NCI-H146 (cell line): ENCODE measurements at regions not wholly inside any gene's neighbourhood (a gene's known extent, or its start where the extent isn't known, plus 50 kb on each side); places are given as distances from the start of the nearest gene placed in this dataset.
A peak's percentile ranks its signal among the peaks of the same experiment; 100 is the strongest.

Experiments
- DNase-seq: peaks from one replicate; lab custom pipeline; 2025; lab: John Stamatoyannopoulos, UW

DNA sequence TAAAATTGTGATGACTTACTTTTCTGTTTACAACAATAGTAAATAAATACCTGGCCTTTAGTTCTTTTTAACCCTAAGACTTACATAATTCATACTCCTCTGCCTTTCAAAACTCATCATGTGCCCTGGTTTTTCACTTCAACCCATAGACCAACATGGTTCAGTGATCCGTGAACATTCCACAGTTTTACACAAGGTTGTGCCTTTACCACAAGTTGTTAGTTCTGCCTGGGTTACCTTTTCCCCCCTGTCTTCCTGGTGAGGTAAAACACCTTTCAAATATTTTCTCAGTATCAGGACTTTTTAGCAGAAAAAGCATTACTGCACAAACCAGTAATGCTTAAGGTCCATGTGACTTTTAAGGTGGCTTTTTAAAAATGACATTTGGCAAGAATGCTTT, 1466.4 kb downstream of the PLA2G4A start:
- no peak for DNase-seq

DNA sequence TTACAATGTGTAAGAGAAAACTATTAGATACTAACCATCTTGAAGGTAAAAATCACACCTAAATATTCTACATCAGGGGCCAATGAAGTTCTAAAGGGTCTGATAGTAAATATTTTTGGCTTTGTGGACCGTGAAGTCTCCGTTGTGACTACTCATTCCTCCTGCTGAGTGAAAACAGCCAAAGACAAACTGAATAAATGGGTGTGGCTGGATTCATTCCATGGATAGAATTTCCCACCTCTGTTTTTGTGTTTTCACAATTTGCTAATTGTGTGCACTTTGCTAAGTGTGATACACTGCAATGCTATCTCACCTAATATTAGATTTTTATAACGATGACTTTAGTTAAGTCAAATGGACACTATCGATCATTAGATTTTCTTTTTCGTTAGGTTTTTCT, 1474.0 kb downstream of the PLA2G4A start:
- no peak for DNase-seq

DNA sequence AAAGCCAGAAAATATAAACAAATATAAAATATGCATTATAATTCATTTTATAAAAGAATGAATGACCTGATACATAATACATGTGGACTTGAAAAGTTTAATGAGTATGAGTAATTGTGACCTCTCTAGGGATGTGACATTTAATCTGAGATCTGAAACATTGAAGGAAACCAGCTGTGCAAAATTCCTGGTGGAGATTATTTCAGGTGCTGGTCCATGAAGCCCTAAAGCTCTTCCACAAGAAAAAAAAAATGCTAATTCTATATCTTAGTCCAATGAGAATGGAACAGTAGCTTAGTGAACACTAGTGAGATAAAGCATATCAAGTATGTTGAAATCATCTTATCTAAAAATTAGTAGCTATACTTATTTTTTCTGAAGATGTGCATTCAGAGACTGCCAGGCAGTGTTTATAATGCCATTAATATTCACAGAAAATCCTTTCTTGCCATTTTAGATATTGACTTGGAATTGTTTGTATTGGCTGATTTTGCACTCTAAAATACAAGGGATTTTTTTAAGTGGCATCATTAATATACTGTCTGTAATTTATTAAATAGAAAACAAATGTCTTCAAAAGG, 1485.9 kb downstream of the PLA2G4A start:
- peak; percentile 48 for DNase-seq

DNA sequence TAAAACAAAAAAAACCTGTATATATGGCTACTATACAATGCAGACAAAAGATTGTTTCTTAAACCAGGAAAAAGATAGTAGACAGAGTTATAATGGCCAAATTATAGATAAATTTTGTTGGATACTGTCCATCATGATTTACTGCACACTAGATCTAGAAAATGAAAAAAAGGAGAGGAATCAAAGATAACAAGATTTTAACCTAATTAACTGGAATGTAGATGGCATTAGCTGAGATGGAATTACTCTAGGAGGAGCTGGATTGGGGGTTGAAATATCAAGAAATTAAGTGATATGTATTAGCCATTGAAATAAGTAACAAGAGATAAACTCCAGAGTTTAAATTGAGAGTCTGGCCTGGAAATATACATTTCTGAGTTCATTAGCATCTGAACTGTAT, 1489.1 kb downstream of the PLA2G4A start:
- DNase-seq: no peak

DNA sequence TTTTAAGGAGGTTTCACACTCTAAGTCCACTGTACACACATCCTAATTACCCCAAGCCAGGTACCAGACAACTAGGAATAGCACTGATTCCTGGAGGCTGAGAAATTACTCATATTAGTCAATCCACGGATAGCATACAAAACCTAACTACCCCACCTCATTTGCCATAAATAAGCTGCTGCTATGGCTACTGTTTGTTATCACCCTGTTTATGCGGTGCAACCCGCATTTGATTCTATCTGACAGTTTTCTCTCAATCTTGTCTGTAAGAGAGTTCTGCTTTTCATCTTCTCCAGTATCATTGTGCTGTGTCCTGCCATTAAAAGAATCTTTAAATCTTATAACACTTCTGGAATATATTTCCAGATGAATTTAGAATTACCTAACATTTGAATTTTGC, 1496.5 kb downstream of the PLA2G4A start:
- no peak for DNase-seq

DNA sequence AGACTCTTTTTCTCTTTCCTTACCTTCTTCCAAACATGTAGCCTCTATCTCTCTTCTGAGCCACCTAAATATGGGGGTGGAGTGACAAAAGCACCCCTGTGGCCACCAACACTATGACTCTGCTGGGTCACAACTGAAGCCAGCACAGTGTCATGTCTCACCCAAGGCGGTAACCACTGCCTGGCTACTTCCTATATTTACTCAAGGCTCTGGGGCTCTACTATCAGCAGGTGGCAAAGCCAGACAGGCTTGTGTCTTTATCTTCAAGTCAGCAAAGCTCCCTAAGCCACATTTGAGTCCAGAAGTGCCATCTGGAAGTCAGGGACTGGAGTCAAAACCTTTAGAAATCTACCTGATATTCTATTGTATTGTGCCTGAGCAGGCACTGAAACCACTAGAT, 1515.2 kb downstream of the PLA2G4A start:
- DNase-seq: peak; percentile 19

DNA sequence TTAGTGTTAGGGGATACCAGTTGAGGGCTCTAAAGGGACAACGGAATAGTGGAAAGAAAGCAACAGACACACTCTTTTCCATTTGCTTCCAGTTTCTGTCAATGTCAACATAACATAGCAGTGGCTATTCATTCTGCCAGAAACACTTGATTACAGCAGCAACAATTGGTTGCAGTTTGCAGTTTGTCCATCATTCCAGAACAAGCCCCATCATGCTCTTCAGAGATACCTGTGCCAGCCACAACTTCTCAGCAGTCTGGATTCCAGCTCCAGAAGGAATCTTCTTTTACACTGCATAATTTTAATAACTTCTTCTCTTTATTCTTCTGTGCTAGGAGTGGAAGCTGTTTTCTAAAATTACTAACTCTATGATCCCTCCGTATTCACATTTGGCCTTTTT, 1521.4 kb downstream of the PLA2G4A start:
- DNase-seq: no peak

DNA sequence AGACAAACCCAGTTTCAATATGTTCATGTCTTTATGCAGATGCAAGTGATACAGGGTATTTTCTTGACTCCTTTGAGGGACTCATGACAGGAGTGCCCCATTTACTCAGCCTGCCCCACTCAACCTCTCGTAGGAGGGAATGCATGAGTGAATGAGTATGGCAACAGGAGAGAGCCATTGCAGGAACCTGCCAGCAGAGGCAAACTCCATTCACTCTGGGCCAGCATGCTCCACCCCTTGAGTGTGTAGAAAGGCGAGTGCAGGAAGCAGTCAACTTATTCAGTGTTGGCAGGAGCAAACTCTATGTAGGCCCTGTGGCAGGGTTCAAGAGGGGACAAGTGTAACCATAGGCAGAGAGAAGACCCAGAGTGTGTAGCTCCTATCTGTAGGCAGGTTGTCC, 1526.3 kb downstream of the PLA2G4A start:
- no peak for DNase-seq

DNA sequence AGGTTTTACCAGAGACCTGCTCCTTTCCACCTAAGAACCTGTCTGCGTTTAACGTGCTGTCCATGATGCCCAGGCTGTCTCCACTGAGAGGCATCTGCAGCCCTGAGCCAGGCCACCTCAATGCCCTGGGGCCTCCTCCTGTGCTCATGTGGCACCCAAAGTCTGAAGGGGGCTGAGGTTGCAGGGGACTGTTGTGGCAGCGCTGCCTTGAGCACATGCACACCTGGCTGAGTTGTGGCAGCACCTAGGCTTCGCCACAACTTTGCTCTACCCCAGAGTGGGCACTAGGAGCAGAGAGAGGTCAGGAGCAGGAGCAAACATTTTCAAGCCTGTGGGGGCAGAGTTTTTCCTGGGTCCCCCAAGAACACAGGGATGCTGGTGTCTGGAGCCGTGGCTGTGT, 1527.1 kb downstream of the PLA2G4A start:
- no peak for DNase-seq

DNA sequence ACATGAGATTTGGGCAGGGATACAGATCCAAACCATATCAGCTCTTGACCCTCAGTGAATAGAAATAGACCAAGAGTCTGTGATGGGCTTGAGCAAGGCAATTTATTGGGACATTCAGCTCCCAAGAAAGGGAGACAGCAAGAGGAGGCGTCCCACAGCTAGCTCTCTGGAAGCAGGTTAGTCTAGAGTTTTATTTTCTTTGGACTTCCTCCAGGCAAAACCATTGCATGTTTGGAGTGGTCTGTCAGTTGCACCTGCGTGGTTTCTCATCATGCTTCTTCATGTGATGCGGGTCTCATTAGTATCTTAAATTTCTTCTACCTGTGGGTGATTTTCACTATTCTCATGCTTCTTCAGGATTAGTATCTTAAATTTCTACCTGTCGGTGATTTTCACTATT, 1530.6 kb downstream of the PLA2G4A start:
- no peak for DNase-seq

DNA sequence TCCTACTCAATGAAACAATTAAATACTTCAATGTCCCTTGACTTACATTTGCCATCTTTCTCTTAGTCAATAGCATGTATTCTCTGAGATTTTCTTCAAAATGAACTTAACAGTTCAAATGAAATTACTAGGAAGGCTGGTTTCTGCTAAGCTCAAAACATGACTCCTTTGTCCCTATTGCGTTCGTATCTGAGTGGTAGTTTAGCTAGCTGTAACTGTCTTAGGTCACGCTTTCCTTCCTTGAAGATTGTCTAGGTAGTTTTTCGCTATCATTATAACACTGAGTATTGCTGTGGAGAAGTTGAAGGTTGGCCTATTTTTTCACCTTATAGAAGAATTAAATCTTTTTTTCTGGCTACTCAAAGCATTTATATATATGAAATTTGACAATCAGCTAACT, 1535.2 kb downstream of the PLA2G4A start:
- DNase-seq: no peak

DNA sequence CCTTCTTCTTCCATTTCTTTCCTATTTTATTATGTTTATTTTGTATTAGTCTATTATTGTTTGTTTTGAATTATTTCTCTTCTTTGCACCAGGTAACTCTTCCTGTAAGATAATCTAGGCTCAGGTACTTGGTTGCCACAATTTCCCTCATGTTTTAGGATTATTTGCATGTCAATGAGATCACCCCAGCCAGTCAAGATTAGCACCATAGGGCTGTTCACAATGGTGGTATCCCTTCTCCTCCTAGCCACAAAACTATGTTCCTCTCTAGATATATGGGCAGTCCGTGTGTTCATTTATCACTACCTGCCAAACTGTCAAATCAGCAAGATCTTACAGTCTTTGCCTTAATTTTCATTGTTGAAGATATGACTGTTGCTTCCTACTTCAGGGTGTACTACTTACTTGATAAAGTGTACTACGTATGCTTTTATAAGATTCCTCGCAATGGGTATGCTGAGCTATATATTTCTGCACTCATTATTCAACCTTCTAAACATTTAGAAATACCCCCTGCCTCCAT, 1536.2 kb downstream of the PLA2G4A start:
- no peak for DNase-seq

DNA sequence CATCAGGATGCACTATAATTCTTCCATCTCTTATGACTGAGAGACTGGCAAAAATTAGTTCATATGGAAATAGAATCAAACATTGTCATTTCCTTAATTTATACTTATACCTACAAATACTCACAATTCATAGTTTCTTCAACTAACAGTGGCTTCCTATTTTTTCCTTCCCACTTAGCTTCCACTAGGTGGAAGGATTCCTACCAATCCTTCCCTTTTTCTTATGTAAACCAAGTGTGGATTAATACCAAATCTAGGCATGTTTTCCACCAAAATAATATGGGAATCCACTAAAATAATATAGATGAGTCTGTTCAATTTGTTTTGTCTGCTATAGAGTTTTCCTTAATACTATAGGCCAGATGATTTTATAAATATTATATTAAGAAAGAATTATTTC, 1537.1 kb downstream of the PLA2G4A start:
- no peak for DNase-seq

DNA sequence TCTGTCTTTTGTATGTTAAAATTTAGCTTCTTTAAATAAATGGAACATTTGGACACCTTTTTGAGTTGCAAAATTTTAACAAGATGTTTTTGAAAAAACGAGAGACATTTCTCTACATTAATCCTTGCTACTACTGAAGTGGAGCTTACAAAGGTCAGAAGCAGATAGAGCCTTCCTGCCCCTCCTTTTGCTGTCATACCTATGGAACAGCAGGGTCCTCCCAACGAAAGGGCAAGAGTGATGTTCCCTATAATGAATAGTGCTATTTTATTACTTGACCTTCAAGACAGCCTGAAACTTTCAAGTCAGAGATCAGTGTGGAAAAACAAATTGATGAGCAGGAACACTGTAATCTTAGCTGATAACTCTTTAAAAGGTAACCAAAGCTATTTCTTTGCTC, 1538.9 kb downstream of the PLA2G4A start:
- no peak for DNase-seq

DNA sequence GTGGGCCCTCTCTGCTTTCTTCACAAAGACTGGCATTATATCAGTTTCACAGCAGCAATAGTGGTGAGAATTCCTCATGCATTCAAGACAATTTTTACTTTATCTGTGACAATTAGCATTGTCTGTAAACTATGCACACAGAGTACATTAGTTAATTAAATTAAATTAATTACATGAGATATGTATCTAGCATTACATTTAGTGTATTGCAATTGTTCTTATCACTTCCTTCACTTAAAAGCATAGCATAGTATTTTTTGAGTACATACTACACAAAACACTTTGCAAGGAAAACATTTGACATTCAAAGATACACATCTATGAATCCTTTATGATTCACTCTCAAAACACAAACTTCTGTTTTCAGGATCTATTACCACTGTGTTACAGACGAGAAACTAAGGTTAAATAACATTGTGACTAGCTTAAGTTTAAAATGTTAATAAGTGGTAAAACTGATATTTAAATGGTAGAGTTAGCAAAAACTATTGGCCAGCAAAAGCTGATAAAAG, 1542.6 kb downstream of the PLA2G4A start:
- no peak for DNase-seq

DNA sequence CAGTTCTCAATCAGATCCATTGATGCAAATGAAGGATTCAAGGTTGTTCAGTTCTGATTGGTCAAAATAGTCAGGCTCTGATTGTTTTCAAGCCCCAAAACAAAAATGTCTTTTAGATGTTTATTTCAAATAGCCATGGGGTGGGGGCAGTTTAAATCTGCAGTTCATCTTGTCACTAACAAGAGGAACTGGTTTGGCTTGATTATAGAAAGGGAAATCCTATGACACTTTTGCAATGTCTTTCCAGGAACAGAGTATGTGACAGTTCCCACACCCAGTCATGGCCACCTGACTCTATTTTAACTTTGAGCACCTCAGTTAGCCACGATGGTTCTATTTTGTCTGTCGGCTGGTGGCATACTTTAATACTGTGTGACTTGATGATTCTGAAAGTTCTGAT, 1544.1 kb downstream of the PLA2G4A start:
- no peak for DNase-seq

DNA sequence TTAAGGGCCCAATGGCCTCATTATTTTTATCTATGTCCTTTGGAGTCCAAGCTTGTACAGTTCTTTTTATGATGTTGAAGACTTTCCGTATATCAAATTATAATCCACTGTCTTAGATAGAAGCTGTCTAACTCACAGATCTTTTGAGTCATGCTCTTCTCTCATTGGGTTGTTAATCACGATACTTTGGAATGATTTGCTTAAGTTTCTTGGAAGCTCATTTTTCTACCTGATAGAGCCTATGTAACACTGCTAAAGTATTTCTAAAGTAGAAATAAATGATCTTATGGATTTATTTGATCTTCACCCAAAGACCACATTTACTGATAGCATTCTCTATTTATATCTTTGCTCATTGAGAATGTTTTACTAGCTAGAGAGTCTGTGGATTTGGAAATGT, 1554.1 kb downstream of the PLA2G4A start:
- DNase-seq: no peak

DNA sequence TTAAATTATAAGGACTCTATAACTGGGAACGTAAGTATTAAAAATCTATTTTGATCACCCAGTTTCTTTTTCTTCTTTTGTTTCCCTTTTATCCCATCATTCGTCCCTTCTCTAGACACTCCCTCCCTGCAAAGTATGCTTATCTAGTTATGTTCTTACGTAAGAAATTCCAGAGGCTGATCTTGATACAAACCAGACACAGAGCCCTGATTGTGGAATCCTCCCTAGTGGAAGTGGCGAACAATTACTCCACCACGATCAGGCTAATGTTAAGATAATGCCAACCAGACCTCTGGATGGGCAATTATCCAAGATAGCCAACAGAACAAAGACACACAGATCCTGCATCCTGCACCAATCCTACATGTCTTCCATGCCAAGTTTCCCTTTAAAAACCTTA, 1557.4 kb downstream of the PLA2G4A start:
- DNase-seq: no peak

DNA sequence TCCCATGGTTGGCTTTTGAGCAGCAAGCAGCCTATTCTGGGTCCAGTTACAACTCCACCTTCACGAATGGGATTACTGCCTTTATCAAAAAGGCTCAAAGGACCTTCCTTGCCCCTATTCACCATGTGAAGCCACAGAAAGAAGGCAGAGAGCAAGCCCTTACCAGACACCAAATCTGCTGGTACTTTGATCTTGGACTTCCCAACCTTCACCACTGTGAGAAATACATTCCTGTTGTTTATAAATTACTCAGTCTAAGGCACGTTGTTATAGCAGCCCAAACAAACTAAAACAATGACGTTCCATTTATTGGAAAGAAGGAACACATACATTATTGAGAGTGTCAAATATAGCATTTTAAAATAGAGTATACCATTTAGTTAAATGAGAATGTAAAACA, 1557.9 kb downstream of the PLA2G4A start:
- DNase-seq: no peak

DNA sequence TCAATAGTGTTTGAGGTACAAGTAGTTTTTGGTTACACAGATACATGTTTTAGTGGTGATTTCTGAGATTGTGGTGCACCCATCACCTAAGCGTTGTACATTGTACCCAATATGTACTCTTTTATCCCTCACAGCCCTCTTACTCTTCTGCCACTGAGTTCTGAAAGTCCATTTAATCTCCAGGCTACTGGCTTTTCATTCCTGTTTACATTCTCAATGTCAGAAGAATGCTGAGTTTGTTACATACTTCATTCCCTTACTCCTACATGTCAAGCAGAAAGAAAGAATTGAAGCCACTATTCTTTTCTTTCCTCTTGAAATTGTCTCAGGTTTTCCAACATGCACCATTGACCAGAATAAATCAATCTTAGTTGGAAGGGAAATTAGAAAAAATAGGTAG, 1565.9 kb downstream of the PLA2G4A start:
- no peak for DNase-seq

DNA sequence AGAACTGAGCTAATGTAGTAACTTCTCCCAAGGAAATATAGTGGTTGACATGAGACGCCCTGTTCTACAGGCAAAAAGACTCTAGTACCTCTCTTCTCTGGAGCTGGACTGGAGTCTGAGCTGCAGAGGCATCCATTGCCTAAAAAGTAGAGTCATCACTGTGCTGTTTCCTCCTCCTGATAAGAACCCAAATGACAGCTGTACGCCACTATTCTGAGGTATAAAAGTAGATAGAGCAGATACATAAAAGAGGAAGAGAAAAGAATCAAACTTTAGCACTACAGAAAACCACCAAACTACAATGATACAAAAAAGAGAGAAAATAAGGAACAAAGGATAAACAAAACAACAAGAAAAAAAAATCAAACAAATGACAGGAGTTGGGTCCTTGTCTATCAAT, 1568.8 kb downstream of the PLA2G4A start:
- no peak for DNase-seq

DNA sequence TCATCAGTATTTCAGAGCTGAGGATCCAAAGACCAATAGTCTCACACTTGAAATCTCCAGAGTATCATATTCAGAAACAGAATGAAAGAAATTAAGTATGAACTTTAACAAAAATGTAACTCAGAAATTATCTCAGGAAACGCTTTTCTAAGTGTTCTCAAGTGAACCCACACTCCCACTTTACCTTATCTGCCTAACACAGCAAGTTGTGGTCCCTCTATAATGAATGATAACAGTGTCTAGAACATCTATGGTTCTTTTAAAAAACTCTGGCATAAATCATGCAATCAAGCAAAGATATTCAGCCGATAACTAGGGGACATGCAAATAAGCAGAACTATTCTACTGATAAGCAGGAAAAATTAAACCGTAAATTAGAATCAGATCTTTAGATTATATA, 1574.2 kb downstream of the PLA2G4A start:
- no peak for DNase-seq

DNA sequence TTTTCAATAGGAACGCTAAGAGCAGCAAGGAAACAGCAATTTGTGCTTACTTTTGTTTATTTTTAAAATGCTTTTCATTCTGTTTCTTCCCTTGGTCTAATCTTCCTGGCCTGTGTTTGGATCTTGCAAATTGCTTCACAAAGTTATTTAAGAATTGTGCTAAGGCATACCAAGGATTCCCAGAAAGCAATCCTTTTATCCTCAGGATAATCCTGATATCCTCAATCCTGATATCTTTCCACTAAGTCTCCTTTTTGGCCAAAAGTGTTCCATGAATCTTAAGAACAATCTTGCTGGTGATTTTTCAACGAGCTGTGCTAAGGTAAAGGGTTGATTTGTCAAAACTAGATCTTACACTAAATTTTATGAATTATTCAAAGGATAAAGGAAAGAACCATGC, 1577.9 kb downstream of the PLA2G4A start:
- no peak for DNase-seq

DNA sequence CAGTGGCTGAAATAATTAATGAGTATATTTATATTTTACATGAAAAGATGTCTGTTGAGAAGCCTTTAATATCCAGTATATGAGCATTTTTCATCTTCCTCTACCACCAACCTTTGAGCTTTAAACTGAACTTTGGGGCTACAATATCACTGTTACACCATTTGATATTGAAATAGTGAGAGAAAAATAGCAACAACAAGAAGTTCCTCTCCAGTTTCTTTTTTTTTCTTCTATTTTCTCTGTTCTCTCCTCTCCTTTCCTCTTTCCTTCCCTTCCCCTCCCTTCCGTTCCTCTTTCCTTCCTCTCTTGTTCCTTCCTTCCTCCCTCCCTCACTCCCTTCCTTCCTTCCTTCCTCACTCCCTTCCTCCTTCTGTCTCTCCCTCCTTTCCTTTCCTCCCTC, 1591.4 kb downstream of the PLA2G4A start:
- DNase-seq: no peak

DNA sequence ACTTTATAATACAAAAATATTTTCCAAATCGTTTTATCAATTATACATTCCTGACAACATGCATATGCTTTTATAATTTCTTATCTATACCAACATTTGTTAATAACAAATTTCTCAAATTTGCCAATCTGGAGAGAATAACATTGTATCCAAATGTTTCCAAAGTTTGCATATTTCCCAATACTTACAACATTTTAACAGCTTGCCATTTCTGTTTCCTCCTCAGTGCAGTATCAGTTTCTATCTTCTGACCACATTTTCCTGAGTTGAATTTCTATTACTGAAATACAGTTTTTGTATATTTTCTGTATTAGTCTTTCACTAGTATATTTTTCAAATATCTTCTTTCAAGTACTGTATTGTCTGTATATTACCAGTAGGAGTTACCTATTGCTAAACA, 1594.3 kb downstream of the PLA2G4A start:
- DNase-seq: no peak
